Hepatocyte (in vitro differentiated cells): ENCODE measurements at regions not wholly inside any gene's neighbourhood (a gene's known extent, or its start where the extent isn't known, plus 50 kb on each side); places are given as distances from the start of the nearest gene placed in this dataset.
A peak's percentile ranks its signal among the peaks of the same experiment; 100 is the strongest.

Source experiments
- DNase-seq: peaks from one replicate; pipeline ENCODE4 v3.0.0-alpha.2; 2016; ENCODE audit warnings: low spot score
- H2AFZ ChIP-seq: fragments of 200-600 bp; sonication (generic); 2 replicates; pipeline ENCODE4 v1.6.0; 2016; ENCODE audit warnings: antibody characterized with exemption, mild to moderate bottlenecking
- H3K27ac ChIP-seq: fragments of 200-600 bp; sonication (generic); 2 replicates; pipeline ENCODE4 v1.5.1; 2016; ENCODE audit warnings: mild to moderate bottlenecking
- H3K27me3 ChIP-seq: fragments of 200-600 bp; sonication (generic); 2 replicates; pipeline ENCODE4 v1.6.1; 2016
- H3K36me3 ChIP-seq: fragments of 200-600 bp; sonication (generic); replicated peaks from 2 replicates; pipeline ENCODE4 v1.5.1; 2016; ENCODE audit warnings: low read depth; ENCODE audit not compliant: insufficient read depth
- H3K4me1 ChIP-seq: fragments of 200-600 bp; sonication (generic); 2 replicates; pipeline ENCODE4 v1.5.1; 2016; ENCODE audit warnings: mild to moderate bottlenecking, moderate library complexity; ENCODE audit not compliant: insufficient read depth
- H3K4me2 ChIP-seq: fragments of 200-600 bp; sonication (generic); 2 replicates; pipeline ENCODE4 v1.6.0; 2016
- H3K4me3 ChIP-seq: fragments of 200-600 bp; sonication (generic); 2 replicates; pipeline ENCODE4 v1.5.1; 2016; ENCODE audit warnings: mild to moderate bottlenecking
- H3K79me2 ChIP-seq: fragments of 200-600 bp; sonication (generic); 2 replicates; pipeline ENCODE4 v1.6.0; 2017; ENCODE audit warnings: mild to moderate bottlenecking
- H3K9me2 ChIP-seq: fragments of 200-600 bp; sonication (generic); replicated peaks from 2 replicates; pipeline ENCODE4 v1.6.0; 2017; ENCODE audit warnings: mild to moderate bottlenecking; ENCODE audit not compliant: insufficient read depth
- H3K9me3 ChIP-seq: fragments of 200-600 bp; sonication (generic); 2 replicates; pipeline ENCODE4 v1.5.1; 2016; ENCODE audit warnings: low read depth, mild to moderate bottlenecking
- H4K20me1 ChIP-seq: fragments of 200-600 bp; sonication (generic); 2 replicates; pipeline ENCODE4 v1.6.0; 2016; ENCODE audit warnings: mild to moderate bottlenecking; ENCODE audit not compliant: insufficient read depth, poor library complexity, severe bottlenecking
- EZH2 ChIP-seq: fragments of 200-600 bp; sonication (generic); IDR thresholded peaks from 2 replicates; pipeline ENCODE4 v1.6.1; 2016; ENCODE audit warnings: antibody characterized with exemption, mild to moderate bottlenecking, borderline replicate concordance
- EZH2phosphoT487 ChIP-seq: fragments of 200-600 bp; sonication (generic); IDR thresholded peaks from one replicate; pipeline ENCODE4 v1.6.1; 2018; ENCODE audit warnings: antibody characterized with exemption, mild to moderate bottlenecking, low read depth, moderate library complexity; ENCODE audit not compliant: unreplicated experiment, severe bottlenecking
- WGBS: methylation state at CpG from one replicate; pipeline ENCODE4 v1.1.6; 2016; ENCODE audit warnings: low lambda C conversion rate; ENCODE audit errors: missing lambda C conversion rate; 5-methylcytosine and 5-hydroxymethylcytosine counted together
- TF ChIP-seq, protein P1 (sequence below): fragments of 200-600 bp; sonication (generic); IDR thresholded peaks from 2 replicates; pipeline ENCODE4 v1.5.1; 2016; ENCODE audit warnings: antibody characterized with exemption, mild to moderate bottlenecking; ENCODE audit not compliant: poor library complexity

DNA sequence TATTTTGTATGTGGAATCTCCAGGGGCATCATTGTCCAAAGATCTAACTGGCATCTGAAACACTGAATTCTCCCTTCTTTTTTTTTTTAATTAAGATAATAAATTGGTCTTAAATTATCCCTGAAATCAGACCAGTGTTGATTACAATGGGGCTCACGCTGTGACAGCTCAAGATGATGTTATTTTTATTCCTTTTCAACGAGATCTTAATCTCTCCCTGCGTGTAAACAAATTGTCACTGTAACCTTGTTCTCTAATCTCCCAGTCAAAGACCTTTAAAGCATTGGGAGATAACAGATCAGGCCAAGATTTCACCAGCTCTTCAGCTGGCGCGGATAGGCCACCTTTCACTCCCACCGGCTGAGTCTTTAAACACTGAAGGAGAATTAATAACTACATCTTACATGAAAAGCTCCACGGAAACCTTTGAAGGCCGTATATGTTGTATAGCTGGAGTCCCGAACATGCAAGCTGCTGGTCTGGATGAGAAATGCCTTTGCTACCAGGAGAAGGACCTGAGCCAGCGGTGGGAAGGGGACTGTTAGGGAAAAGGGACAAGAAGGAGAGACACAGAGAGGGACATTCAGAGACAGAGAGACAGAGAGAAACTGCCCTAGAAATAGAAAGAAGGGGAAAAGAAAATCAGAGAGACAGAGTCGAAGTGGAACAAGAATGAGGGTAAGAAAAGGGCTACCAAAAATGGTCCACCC is 418.8 kb upstream of the NR2F2 start:
- H2AFZ ChIP-seq = peak overlapping the region; percentile 29
- DNase-seq = no peak
- H3K9me3 ChIP-seq = no peaks in the 10 kb centered on the region
- TF ChIP-seq EZH2phosphoT487 (no peak), EZH2 (no peak)
- TF ChIP-seq, protein P1, sequence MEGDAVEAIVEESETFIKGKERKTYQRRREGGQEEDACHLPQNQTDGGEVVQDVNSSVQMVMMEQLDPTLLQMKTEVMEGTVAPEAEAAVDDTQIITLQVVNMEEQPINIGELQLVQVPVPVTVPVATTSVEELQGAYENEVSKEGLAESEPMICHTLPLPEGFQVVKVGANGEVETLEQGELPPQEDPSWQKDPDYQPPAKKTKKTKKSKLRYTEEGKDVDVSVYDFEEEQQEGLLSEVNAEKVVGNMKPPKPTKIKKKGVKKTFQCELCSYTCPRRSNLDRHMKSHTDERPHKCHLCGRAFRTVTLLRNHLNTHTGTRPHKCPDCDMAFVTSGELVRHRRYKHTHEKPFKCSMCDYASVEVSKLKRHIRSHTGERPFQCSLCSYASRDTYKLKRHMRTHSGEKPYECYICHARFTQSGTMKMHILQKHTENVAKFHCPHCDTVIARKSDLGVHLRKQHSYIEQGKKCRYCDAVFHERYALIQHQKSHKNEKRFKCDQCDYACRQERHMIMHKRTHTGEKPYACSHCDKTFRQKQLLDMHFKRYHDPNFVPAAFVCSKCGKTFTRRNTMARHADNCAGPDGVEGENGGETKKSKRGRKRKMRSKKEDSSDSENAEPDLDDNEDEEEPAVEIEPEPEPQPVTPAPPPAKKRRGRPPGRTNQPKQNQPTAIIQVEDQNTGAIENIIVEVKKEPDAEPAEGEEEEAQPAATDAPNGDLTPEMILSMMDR = no peak
- H3K4me3 ChIP-seq = no peak overlapping the region
- 47% methylated on average over 11 of the region's 11 CpGs for WGBS
- H3K79me2 ChIP-seq = no peaks in the 10 kb centered on the region
- no peaks in the 10 kb centered on the region for H3K4me1 ChIP-seq
- no peaks in the 10 kb centered on the region for H3K36me3 ChIP-seq
- H3K27me3 ChIP-seq = no peaks in the 10 kb centered on the region
- no peaks in the 10 kb centered on the region for H4K20me1 ChIP-seq
- H3K27ac ChIP-seq = no peak overlapping the region
- peak overlapping the region; percentile 24 for H3K4me2 ChIP-seq
- H3K9me2 ChIP-seq = no peaks in the 10 kb centered on the region

- Histone ChIP-seq H3K4me1 (no peaks in the 10 kb centered on the region), H3K27ac (no peak overlapping the region), H3K4me3 (no peak overlapping the region), H2AFZ (no peak overlapping the region), H3K79me2 (no peaks in the 10 kb centered on the region), H3K9me3 (no peaks in the 10 kb centered on the region), H4K20me1 (no peaks in the 10 kb centered on the region), H3K4me2 (no peak overlapping the region), H3K36me3 (no peaks in the 10 kb centered on the region), H3K27me3 (no peaks in the 10 kb centered on the region), H3K9me2 (no peaks in the 10 kb centered on the region)
- 54% methylated on average over 7 of the region's 7 CpGs for WGBS
- DNase-seq = no peak
- TF ChIP-seq EZH2phosphoT487 = no peak
Observed at GRCh38 chr15:95912280-95912625, 418.2 kb upstream of the NR2F2 start.

GRCh38 chr15:95912728-95913127 is 417.8 kb upstream of the NR2F2 start:
- no peak overlapping the region for H3K27ac ChIP-seq
- no peaks in the 10 kb centered on the region for H3K4me1 ChIP-seq
- no peaks in the 10 kb centered on the region for H3K9me3 ChIP-seq
- WGBS = 85% methylated on average over 2 of the region's 2 CpGs
- TF ChIP-seq EZH2 = no peak
- TF ChIP-seq, protein P1 = no peak
- TF ChIP-seq EZH2phosphoT487 = no peak
- no peaks in the 10 kb centered on the region for H3K9me2 ChIP-seq
- no peaks in the 10 kb centered on the region for H3K79me2 ChIP-seq
- no peak overlapping the region for H3K4me3 ChIP-seq
- no peaks in the 10 kb centered on the region for H3K27me3 ChIP-seq
- H3K36me3 ChIP-seq = no peaks in the 10 kb centered on the region
- DNase-seq = no peak
- H2AFZ ChIP-seq = no peak overlapping the region
- no peaks in the 10 kb centered on the region for H4K20me1 ChIP-seq
- H3K4me2 ChIP-seq = no peak overlapping the region

GRCh38 chr15:95916568-95916967 is 413.9 kb upstream of the NR2F2 start:
- Histone ChIP-seq H3K9me3 (no peaks in the 10 kb centered on the region), H3K4me1 (no peaks in the 10 kb centered on the region), H3K27me3 (no peaks in the 10 kb centered on the region), H3K4me3 (no peak overlapping the region), H3K27ac (no peak overlapping the region), H3K9me2 (no peaks in the 10 kb centered on the region), H3K79me2 (no peaks in the 10 kb centered on the region), H4K20me1 (no peaks in the 10 kb centered on the region), H2AFZ (no peak overlapping the region), H3K4me2 (no peak overlapping the region), H3K36me3 (no peaks in the 10 kb centered on the region)
- no peak for DNase-seq
- WGBS = 63% methylated on average over 3 of the region's 3 CpGs
- TF ChIP-seq, protein P1 = no peak
- TF ChIP-seq EZH2 = no peak
- TF ChIP-seq EZH2phosphoT487 = no peak
